Activated CD8-positive, alpha-beta T cell treated with anti-CD3 and anti-CD28 coated beads for 36 hours (primary cell): ENCODE measurements at regions not wholly inside any gene's neighbourhood (a gene's known extent, or its start where the extent isn't known, plus 50 kb on each side); places are given as distances from the start of the nearest gene placed in this dataset.

ENCODE experiments used
- ATAC-seq: fragments of 200-7000 bp; cut with Tn5 transposase; one replicate; pipeline ENCODE4 v1.10.0; 2021; ENCODE audit warnings: mild to moderate bottlenecking, moderate library complexity
- CTCF ChIA-PET: fragments of 350-600 bp; sonication (Branson Sonifier 250); formaldehyde crosslinking; loops from one replicate; lab custom pipeline; 2021; ENCODE audit warnings: antibody characterized with exemption; lab: Charles Lee
- POLR2A ChIA-PET: fragments of 350-600 bp; sonication (Branson Sonifier 250); formaldehyde crosslinking; loops from one replicate; lab custom pipeline; 2021; ENCODE audit warnings: antibody characterized with exemption; lab: Charles Lee
- DNase-seq: peaks from one replicate; pipeline ENCODE4 v3.0.0-alpha.2; 2020
- H3K27ac Mint-ChIP-seq: one replicate; pipeline ENCODE4 v1.8.0; 2021; ENCODE audit warnings: mild to moderate bottlenecking, mixed read lengths
- H3K27me3 Mint-ChIP-seq: one replicate; pipeline ENCODE4 v1.8.0; 2021; ENCODE audit warnings: mixed read lengths
- H3K36me3 Mint-ChIP-seq: one replicate; pipeline ENCODE4 v1.8.0; 2021; ENCODE audit warnings: low read depth, mixed read lengths
- H3K4me1 Mint-ChIP-seq: one replicate; pipeline ENCODE4 v1.8.0; 2021; ENCODE audit warnings: low read depth, mixed read lengths
- H3K4me3 Mint-ChIP-seq: one replicate; pipeline ENCODE4 v1.8.0; 2021; ENCODE audit warnings: mild to moderate bottlenecking, moderate library complexity, mixed read lengths
- H3K9me3 Mint-ChIP-seq: one replicate; pipeline ENCODE4 v1.8.0; 2021; ENCODE audit warnings: mixed read lengths
- CTCF ChIP-seq: fragments of 200-600 bp; IDR thresholded peaks from one replicate; pipeline ENCODE4 v1.8.0; 2022; ENCODE audit warnings: antibody characterized with exemption, mild to moderate bottlenecking
- intact Hi-C: fragments of 100-400 bp; cut with micrococcal nuclease; formaldehyde crosslinking; loops from one replicate; pipeline ENCODE4 v1.10.0; 2022

- H3K36me3 Mint-ChIP-seq: no peaks in the 10 kb centered on the region
- no peak overlapping the region for H3K4me3 Mint-ChIP-seq
- no peak overlapping the region for H3K27ac Mint-ChIP-seq
- no peaks in the 10 kb centered on the region for H3K27me3 Mint-ChIP-seq
- no peak for TF ChIP-seq CTCF
- H3K4me1 Mint-ChIP-seq: no peaks in the 10 kb centered on the region
- ChIA-PET CTCF (no interaction called here), POLR2A (no interaction called here)
- no peak for DNase-seq
- ATAC-seq: no peak
- H3K9me3 Mint-ChIP-seq: peaks cover 9% of the 10 kb centered on the region
- intact Hi-C loops: no loop called here
Observed at GRCh38 chr13:65629926-65630325, 1600.2 kb downstream of the PCDH9 start.

GRCh38 chr13:65623148-65623547, 1607.0 kb downstream of the PCDH9 start:
- H3K27me3 Mint-ChIP-seq: no peaks in the 10 kb centered on the region
- no peak overlapping the region for H3K27ac Mint-ChIP-seq
- no peak overlapping the region for H3K4me3 Mint-ChIP-seq
- H3K9me3 Mint-ChIP-seq: peaks cover 10% of the 10 kb centered on the region
- no peaks in the 10 kb centered on the region for H3K4me1 Mint-ChIP-seq
- ATAC-seq (no peak), DNase-seq (no peak)
- ChIA-PET CTCF (no interaction called here), POLR2A (no interaction called here)
- TF ChIP-seq CTCF: no peak
- intact Hi-C loops: no loop called here
- no peaks in the 10 kb centered on the region for H3K36me3 Mint-ChIP-seq

GRCh38 chr13:65615506-65615905, 1614.6 kb downstream of the PCDH9 start:
- no peaks in the 10 kb centered on the region for H3K27me3 Mint-ChIP-seq
- POLR2A ChIA-PET: no interaction called here
- H3K27ac Mint-ChIP-seq: no peak overlapping the region
- no peaks in the 10 kb centered on the region for H3K36me3 Mint-ChIP-seq
- H3K4me1 Mint-ChIP-seq: no peaks in the 10 kb centered on the region
- intact Hi-C loops: no loop called here
- CTCF ChIA-PET: no interaction called here
- DNase-seq (no peak), ATAC-seq (no peak)
- peaks cover 16% of the 10 kb centered on the region for H3K9me3 Mint-ChIP-seq
- no peak for TF ChIP-seq CTCF
- H3K4me3 Mint-ChIP-seq: no peak overlapping the region

- H3K4me3 Mint-ChIP-seq: no peak overlapping the region
- no peaks in the 10 kb centered on the region for H3K36me3 Mint-ChIP-seq
Observed at GRCh38 chr13:65613004-65613403, 1617.1 kb downstream of the PCDH9 start.

GRCh38 chr13:65609350-65609749, 1620.8 kb downstream of the PCDH9 start:
- CTCF ChIA-PET: no interaction called here
- Mint-ChIP-seq H3K27me3 (no peaks in the 10 kb centered on the region), H3K9me3 (peaks cover 9% of the 10 kb centered on the region), H3K36me3 (no peaks in the 10 kb centered on the region), H3K4me3 (no peak overlapping the region), H3K27ac (no peak overlapping the region), H3K4me1 (no peaks in the 10 kb centered on the region)
- ATAC-seq (no peak), DNase-seq (no peak)
- TF ChIP-seq CTCF: no peak
- intact Hi-C loops: no loop called here
- POLR2A ChIA-PET: no interaction called here

More at GRCh38 chr13:65613004-65613403, 1617.1 kb downstream of the PCDH9 start:
- ChIA-PET CTCF (no interaction called here), POLR2A (no interaction called here)
- TF ChIP-seq CTCF: peak; percentile 34
- ATAC-seq (no peak), DNase-seq (no peak)
- Mint-ChIP-seq H3K27me3 (no peaks in the 10 kb centered on the region), H3K9me3 (peaks cover 16% of the 10 kb centered on the region), H3K4me1 (no peaks in the 10 kb centered on the region), H3K27ac (no peak overlapping the region)
- intact Hi-C loops: no loop called here
